ENCODE measurements at regions not wholly inside any gene's neighbourhood (a gene's known extent, or its start where the extent isn't known, plus 50 kb on each side); places are given as distances from the start of the nearest gene placed in this dataset.

- no peak for DNase-seq (ENCODE audit: extremely low read depth in 1 of 2, low read depth in 1 of 2)
Observed at GRCh38 chr9:626596-626995, 214.9 kb upstream of the DMRT1 start.

GRCh38 chr9:627336-627970, 214.0 kb upstream of the DMRT1 start:
- no peak for DNase-seq (ENCODE audit: extremely low read depth in 1 of 2, low read depth in 1 of 2)

- DNase-seq (ENCODE audit: extremely low read depth in 1 of 2, low read depth in 1 of 2) = no peak
Observed at GRCh38 chr9:629146-629545, 212.4 kb upstream of the DMRT1 start.

GRCh38 chr9:630817-631216, 210.7 kb upstream of the DMRT1 start:
- no peak for DNase-seq (ENCODE audit: extremely low read depth in 1 of 2, low read depth in 1 of 2)

GRCh38 chr9:631596-631995, 209.9 kb upstream of the DMRT1 start:
- no peak for DNase-seq (ENCODE audit: extremely low read depth in 1 of 2, low read depth in 1 of 2)

GRCh38 chr9:633461-633860, 208.0 kb upstream of the DMRT1 start:
- no peak for DNase-seq (ENCODE audit: extremely low read depth in 1 of 2, low read depth in 1 of 2)

GRCh38 chr9:636931-637591, 204.4 kb upstream of the DMRT1 start:
- no peak for DNase-seq (ENCODE audit: extremely low read depth in 1 of 2, low read depth in 1 of 2)

- no peak for DNase-seq (ENCODE audit: extremely low read depth in 1 of 2, low read depth in 1 of 2)
Observed at GRCh38 chr9:638152-638551, 203.3 kb upstream of the DMRT1 start.

- no peak for DNase-seq (ENCODE audit: extremely low read depth in 1 of 2, low read depth in 1 of 2)
Observed at GRCh38 chr9:642014-642413, 199.5 kb upstream of the DMRT1 start.

GRCh38 chr9:643966-644365, 197.5 kb upstream of the DMRT1 start:
- DNase-seq (ENCODE audit: extremely low read depth in 1 of 2, low read depth in 1 of 2) = no peak

GRCh38 chr9:647522-647921, 194.0 kb upstream of the DMRT1 start:
- DNase-seq (ENCODE audit: extremely low read depth in 1 of 2, low read depth in 1 of 2) = no peak

- no peak for DNase-seq (ENCODE audit: extremely low read depth in 1 of 2, low read depth in 1 of 2)
Observed at GRCh38 chr9:649128-650074, 192.1 kb upstream of the DMRT1 start.

GRCh38 chr9:650362-650761, 191.1 kb upstream of the DMRT1 start:
- no peak for DNase-seq (ENCODE audit: extremely low read depth in 1 of 2, low read depth in 1 of 2)

- no peak for DNase-seq (ENCODE audit: extremely low read depth in 1 of 2, low read depth in 1 of 2)
Observed at GRCh38 chr9:651371-651770, 190.1 kb upstream of the DMRT1 start.

- no peak for DNase-seq (ENCODE audit: extremely low read depth in 1 of 2, low read depth in 1 of 2)
Observed at GRCh38 chr9:652914-653313, 188.6 kb upstream of the DMRT1 start.

GRCh38 chr9:653421-653820, 188.1 kb upstream of the DMRT1 start:
- DNase-seq (ENCODE audit: extremely low read depth in 1 of 2, low read depth in 1 of 2) = no peak

- no peak for DNase-seq (ENCODE audit: extremely low read depth in 1 of 2, low read depth in 1 of 2)
Observed at GRCh38 chr9:653856-654387, 187.6 kb upstream of the DMRT1 start.

- no peak for DNase-seq (ENCODE audit: extremely low read depth in 1 of 2, low read depth in 1 of 2)
Observed at GRCh38 chr9:655875-656274, 185.6 kb upstream of the DMRT1 start.

- DNase-seq (ENCODE audit: extremely low read depth in 1 of 2, low read depth in 1 of 2) = no peak
Observed at GRCh38 chr9:656926-657568, 184.4 kb upstream of the DMRT1 start.

GRCh38 chr9:659286-659685, 182.2 kb upstream of the DMRT1 start:
- no peak for DNase-seq (ENCODE audit: extremely low read depth in 1 of 2, low read depth in 1 of 2)

- DNase-seq (ENCODE audit: extremely low read depth in 1 of 2, low read depth in 1 of 2) = no peak
Observed at GRCh38 chr9:660227-660626, 181.3 kb upstream of the DMRT1 start.
